ENCODE measurements at regions not wholly inside any gene's neighbourhood (a gene's known extent, or its start where the extent isn't known, plus 50 kb on each side); places are given as distances from the start of the nearest gene placed in this dataset.

- peak; percentile 63 for DNase-seq
These were observed 174.9 kb downstream of the ETS2 start for GRCh38 chr21:38980416-38981313.

DNA sequence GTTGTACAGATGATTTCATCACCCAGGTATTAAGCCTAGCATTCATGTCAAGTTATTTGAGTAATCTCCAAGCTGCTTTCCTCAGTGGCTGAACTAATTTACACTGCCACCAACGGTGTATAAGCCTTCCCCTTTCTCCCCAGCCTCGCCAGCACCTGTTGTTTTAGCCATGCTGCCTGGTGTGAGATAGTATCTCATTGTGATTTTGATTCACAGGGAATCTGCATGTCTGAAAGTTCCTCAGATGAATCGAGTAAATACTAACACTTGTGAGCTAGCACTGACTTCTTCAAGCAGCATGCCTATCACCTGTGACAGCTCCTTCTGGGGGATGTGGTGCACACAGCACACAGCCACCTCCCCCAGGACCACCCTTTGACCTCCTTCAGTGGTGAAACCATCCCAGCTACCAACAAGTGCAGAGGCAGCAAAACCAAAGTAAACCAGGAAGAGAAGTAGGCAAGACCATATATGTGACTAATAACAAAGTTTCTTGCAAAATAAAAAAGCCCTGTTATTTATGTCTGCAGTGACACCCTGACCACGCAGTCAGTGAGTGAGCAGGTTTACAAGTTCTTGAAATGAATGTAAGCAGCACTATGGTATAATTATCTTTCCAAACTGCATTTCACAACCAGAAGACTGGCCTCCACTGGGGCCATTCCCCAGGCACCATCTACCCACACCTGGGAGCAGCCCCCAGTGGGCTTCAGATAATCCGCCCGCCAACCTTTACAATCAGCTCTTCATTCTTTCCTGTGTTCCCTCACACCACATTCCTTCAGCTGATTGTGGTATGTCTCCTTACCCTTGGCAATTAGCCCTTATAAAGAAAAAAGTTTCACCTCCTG, 173.8 kb downstream of the ETS2 start:
- DNase-seq: peak; percentile 54

- DNase-seq: no peak
These were observed 171.2 kb downstream of the ETS2 start for GRCh38 chr21:38976900-38977299.

GRCh38 chr21:38973552-38973951, 167.8 kb downstream of the ETS2 start:
- no peak for DNase-seq

DNA sequence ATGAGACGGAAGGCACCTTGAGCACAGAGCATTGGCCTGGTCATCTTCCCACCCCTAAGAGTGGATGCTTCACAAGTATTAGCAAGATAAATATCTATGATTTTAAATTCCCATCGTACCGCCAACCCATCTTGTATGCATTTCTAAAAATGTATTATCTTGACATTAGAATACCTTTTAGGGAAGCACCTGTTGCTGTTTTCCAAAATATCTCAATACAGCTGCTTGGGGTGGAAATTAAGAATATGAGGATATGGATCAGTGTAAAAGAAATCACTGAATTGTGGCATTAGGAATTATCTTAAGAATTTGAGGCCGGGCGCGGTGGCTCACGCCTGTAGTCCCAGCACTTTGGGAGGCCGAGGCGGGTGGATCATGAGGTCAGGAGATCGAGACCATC, 166.3 kb downstream of the ETS2 start:
- no peak for DNase-seq

DNA sequence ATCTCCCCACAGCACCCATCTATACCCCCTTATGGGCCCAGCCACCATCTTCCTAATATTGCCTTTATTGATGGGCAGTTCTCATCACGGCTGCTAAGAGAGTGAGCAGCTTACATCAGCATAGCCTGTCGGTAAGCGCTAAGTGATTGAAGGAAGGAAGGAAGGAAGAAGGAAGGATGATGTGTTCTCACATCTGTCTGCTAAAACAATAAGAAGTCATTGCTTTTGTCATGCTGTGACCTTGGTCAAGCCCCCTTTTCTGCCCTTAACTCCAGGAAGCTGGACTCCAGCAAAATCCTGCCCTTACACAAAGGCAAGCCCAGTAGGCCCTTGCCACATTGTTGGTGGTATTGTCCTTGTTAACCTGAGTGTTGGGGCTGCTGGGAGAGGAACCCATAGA, 165.0 kb downstream of the ETS2 start:
- no peak for DNase-seq

DNA sequence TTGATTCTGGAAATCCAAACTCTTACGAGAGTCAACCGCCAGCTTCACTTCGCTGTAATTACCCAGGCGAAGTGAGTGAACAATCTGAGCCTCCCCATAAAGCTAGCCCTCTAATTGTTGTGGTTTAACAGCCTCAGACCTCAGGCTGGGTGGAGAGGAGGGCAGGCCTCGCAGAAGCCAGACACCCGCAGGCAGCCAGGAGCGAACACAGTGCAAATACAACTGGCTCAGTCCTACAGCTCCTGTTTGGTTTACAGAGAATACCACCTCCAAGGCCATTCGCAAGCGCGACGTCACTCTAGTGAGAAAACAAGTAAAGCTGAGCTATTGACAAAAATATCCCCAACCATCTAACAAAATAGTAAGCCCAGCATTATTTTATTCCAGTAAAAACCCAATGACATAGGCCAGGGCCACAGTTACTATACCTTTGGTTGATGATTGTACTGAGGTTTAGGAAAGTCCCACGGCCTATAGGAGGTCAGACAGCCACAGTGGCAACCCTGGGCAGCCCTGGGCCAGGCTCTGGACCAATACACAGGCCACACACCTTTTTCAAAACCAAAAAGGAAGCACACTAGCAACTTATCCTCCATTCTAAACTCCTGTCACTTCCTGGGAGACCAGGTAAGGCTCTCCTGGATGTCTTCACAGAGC, 163.3 kb downstream of the ETS2 start:
- DNase-seq: peak; percentile 80

DNA sequence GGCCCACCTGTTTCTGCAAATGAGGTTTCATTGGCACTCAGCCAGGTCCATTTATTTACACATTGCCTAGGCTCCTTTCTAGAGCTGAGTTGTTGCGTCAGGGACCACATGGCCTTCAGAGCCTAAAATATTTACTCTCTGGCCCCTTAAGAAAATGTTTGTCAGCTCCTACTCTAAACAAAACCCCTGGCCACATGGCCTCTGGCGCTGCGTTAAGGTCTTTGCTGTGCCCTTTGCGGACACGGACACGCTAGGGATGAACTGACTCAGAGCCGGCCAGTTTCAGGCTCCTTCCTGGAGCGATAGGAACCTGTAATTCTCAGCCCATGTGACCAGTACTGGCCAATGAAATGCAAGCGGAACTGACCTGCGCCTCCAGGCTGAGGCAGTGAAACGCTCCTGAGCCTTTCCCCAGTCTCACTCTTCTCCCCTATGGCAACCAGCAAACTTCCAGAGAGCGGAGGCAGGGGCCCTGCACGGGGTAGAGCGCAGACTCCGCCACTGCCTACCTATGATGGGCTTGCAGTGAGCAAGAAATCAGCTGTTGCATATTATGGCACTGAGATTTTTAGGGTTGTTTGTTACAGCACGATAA, 160.3 kb downstream of the ETS2 start:
- no peak for DNase-seq

GRCh38 chr21:38965241-38965640, 159.5 kb downstream of the ETS2 start:
- DNase-seq: no peak

GRCh38 chr21:38963006-38963405, 157.3 kb downstream of the ETS2 start:
- DNase-seq: no peak

GRCh38 chr21:38960251-38960650, 154.5 kb downstream of the ETS2 start:
- no peak for DNase-seq

GRCh38 chr21:38959692-38960061, 153.9 kb downstream of the ETS2 start:
- DNase-seq: no peak

- peak; percentile 98 for DNase-seq
These were observed 153.4 kb downstream of the ETS2 start for GRCh38 chr21:38958940-38959691.

DNA sequence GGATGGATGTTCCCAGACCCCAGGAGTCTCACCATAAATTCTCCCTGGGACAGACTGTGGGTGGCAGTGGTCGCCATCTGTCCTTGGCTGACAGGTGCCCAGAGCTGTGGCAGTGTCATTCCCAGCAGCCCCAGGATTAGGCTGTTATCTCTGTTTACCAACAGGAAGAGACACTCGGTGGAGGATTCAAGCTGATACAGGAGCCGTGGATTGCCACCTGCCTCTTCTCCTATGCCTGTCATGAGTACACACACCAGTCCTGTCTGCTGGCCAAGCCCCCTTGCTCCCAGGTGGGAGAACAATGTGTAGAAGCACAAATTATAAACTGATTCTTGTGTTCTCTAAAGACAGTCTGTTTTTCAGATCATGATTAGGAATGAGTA, 152.6 kb downstream of the ETS2 start:
- DNase-seq: peak; percentile 59

GRCh38 chr21:38957575-38958322, 152.0 kb downstream of the ETS2 start:
- DNase-seq: no peak

DNA sequence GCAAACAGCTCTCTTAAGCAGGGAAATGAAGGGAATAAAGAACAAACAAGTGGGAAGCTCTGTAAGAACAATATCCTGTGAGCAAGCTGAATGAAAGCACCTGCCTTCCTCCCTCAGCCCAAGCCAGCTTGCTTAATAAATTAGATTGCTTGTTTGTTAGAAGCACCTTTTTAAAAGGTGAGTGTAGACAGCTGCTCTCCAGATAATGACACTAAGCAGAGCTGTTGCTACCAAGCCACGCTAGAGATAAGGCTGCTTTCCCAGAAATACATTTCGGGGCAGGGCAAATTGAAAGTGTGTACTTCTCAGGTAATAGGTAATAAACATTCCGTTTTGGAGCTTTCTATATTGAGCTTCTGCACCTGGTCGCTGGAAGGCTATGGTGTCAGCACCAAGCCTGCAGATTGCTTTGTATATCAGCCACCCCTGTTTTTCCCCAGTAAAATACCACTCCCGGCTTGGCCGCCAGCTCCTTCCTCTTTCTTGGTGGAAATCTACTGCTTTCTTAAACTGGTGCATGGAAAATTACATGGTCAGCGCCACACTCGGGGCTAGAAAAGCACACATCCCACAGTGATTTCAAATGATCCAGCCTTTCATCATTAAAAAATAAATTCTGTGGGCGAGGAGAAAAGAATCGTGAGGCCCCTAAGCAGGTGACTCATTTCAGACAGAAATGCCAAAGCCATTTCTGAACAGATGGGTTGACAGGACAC, 151.3 kb downstream of the ETS2 start:
- peak; percentile 86 for DNase-seq

- peak; percentile 82 for DNase-seq
These were observed 150.8 kb downstream of the ETS2 start for GRCh38 chr21:38956521-38956855.

DNA sequence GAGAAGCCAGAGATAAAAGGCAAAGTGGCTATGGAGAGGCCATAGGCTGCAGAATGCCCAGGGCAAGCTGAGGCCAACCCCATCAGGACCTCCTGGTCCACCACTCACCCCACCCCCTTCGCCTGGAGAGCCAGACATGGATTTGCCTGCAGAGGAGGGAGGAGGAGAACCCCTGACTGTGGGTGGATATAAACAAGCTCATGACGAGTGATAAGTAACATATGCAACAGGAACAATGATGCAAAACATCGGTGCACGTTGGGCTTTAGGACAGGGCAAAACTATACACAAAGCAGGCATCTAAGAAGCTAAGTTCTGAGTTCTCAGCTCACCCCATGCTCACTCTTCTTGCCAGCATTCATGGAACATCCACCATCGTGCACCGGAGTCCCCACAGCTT, 150.3 kb downstream of the ETS2 start:
- no peak for DNase-seq

DNA sequence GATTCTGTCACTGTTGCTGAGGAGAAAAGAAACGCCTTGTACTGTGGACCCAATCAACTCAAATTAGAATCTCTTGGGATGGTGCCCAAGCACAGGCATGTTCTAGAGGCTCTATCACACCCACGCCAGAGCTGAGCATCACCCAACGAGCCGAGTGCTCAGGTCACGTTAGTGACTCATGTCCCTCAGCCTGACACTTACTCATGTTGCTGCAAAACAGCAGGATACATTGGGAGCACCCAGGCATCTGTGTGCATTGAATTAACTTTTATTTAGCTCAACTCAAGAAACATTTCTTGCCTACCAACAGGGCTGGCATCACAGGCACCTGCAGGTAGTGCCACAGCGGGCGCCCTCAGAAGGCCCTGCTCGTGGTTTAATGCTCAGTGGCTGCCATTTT, 149.8 kb downstream of the ETS2 start:
- no peak for DNase-seq

DNA sequence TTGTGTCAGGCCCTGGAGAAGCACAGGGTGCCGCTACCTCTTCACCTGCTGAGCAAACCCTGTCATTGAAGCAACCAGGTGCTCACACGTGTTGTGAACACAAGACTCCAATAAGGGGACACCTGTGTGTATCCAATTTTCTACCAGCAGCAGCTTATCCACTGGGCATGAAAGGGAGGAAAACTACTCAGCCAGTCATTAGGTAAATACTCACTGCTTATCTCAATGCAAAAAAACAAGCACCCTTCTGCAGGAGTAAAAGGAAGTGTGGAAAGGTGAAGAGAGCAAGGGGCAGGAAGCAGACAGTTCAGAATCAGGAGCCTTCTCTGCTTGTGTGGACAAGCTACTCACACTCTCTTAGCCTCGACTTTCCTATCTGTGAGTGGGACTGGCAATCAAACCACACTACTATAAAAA, 148.9 kb downstream of the ETS2 start:
- DNase-seq: no peak

DNA sequence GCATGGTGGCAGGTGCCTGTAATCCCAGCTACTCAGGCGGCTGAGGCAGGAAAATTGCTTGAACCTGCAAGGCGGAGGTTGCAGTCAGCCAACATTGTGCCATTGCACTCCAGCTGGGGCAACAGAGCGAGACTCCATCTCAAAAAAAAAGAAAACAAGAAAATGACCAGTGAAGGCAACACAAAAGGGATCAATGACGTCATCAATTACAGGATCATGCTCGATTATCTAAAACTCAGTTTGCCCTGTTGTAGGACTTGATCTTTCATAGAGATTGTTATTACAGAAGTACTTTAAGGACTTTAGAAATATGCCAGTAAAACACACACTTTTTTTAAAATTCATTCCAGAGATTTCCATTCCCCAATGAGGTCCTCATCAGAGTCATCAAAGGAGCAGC, 147.8 kb downstream of the ETS2 start:
- no peak for DNase-seq

All from OCI-M1 (cell line).